Loucy (cell line): ENCODE measurements at regions not wholly inside any gene's neighbourhood (a gene's known extent, or its start where the extent isn't known, plus 50 kb on each side); places are given as distances from the start of the nearest gene placed in this dataset.
A peak's percentile ranks its signal among the peaks of the same experiment; 100 is the strongest.

Experiments
- CTCF ChIP-seq: fragments of 200-600 bp; sonication (generic); conservative IDR thresholded peaks from 2 replicates; pipeline ENCODE4 v1.5.1; 2014; ENCODE audit warnings: mild to moderate bottlenecking, antibody characterized with exemption, low read length
- EZH2phosphoT487 ChIP-seq: fragments of 200-600 bp; IDR thresholded peaks from 2 replicates; pipeline ENCODE4 v1.6.1; 2018; ENCODE audit warnings: antibody characterized with exemption, mild to moderate bottlenecking, moderate library complexity, borderline replicate concordance

- TF ChIP-seq CTCF: peak; percentile 73
- TF ChIP-seq EZH2phosphoT487: no peak
Observed at GRCh38 chr12:92649511-92650227, 53.1 kb upstream of the PLEKHG7 start.
